ENCODE measurements at regions not wholly inside any gene's neighbourhood (a gene's known extent, or its start where the extent isn't known, plus 50 kb on each side); places are given as distances from the start of the nearest gene placed in this dataset.

DNA sequence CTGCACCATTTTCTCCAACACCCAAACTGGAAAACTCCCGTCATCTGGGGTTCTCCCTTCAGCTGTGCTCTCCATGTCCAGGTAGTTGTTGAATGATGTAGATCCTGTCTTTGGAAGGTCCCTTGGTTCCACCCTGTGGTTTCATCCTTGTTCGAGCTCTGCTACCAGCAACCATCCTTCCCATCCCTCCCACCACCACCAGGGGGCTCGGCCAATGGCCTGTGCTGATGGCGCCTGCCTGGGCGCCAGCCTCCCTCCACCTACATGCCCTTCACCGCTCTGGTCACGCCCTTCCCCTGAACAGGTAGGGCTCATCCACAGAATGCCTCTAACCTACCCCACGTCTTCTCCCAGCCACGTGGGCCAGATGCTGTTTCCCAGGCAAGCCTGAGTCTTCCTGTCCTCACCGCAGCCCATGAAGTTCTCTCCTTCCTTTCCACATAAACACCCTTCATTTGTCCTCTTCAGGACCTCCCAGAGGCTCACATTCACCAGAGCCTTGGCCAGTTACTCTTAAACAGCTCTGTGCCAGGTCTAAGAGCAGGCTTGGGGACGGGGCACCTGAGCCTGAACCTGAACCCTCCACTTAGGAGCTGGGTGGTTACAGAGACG is 75.1 kb upstream of the DUSP22 start:
- Histone ChIP-seq H3K9ac (ENCODE audit: low read length) (no peak overlapping the region), H3F3A (ENCODE audit: low read length, unreplicated experiment) (no peaks in the 10 kb centered on the region), H3K9me3 (ENCODE audit: low read length) (no peaks in the 10 kb centered on the region), H3K4me2 (ENCODE audit: low read length) (no peak overlapping the region), H3K9me2 (replicated peaks; ENCODE audit: low read length) (no peaks in the 10 kb centered on the region), H3K36me3 (ENCODE audit: low read depth, low read length) (no peaks in the 10 kb centered on the region), H3K79me2 (ENCODE audit: low read length) (no peaks in the 10 kb centered on the region), H3K27ac (ENCODE audit: low read length) (no peak overlapping the region), H3K4me3 (ENCODE audit: low read length) (no peak overlapping the region), H2AFZ (ENCODE audit: low read length) (no peak overlapping the region), H4K20me1 (ENCODE audit: low read length) (no peaks in the 10 kb centered on the region), H3K4me1 (ENCODE audit: insufficient read depth, low read length) (peaks cover 41% of the 10 kb centered on the region), H3K27me3 (ENCODE audit: low read length) (peaks cover 4% of the 10 kb centered on the region; the same call in 1 of the 2 replicates)
- no peak for ATAC-seq
- TF ChIP-seq EZH2 (IDR thresholded peaks at IDR 0.05; ENCODE audit: low read length, unreplicated experiment): no peak
- TF ChIP-seq, protein P1, sequence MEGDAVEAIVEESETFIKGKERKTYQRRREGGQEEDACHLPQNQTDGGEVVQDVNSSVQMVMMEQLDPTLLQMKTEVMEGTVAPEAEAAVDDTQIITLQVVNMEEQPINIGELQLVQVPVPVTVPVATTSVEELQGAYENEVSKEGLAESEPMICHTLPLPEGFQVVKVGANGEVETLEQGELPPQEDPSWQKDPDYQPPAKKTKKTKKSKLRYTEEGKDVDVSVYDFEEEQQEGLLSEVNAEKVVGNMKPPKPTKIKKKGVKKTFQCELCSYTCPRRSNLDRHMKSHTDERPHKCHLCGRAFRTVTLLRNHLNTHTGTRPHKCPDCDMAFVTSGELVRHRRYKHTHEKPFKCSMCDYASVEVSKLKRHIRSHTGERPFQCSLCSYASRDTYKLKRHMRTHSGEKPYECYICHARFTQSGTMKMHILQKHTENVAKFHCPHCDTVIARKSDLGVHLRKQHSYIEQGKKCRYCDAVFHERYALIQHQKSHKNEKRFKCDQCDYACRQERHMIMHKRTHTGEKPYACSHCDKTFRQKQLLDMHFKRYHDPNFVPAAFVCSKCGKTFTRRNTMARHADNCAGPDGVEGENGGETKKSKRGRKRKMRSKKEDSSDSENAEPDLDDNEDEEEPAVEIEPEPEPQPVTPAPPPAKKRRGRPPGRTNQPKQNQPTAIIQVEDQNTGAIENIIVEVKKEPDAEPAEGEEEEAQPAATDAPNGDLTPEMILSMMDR (conservative IDR thresholded peaks at IDR 0.05; ENCODE audit: low read depth, low read length): peak; percentile 61
- ChIA-PET POLR2A (ENCODE audit: unreplicated experiment) (no interaction called here), CTCF (no interaction called here)
- BruUV-seq (replicated peaks): no TSS peak
- no peak for DNase-seq
- intact Hi-C loops (cut with micrococcal nuclease): no loop called here

DNA sequence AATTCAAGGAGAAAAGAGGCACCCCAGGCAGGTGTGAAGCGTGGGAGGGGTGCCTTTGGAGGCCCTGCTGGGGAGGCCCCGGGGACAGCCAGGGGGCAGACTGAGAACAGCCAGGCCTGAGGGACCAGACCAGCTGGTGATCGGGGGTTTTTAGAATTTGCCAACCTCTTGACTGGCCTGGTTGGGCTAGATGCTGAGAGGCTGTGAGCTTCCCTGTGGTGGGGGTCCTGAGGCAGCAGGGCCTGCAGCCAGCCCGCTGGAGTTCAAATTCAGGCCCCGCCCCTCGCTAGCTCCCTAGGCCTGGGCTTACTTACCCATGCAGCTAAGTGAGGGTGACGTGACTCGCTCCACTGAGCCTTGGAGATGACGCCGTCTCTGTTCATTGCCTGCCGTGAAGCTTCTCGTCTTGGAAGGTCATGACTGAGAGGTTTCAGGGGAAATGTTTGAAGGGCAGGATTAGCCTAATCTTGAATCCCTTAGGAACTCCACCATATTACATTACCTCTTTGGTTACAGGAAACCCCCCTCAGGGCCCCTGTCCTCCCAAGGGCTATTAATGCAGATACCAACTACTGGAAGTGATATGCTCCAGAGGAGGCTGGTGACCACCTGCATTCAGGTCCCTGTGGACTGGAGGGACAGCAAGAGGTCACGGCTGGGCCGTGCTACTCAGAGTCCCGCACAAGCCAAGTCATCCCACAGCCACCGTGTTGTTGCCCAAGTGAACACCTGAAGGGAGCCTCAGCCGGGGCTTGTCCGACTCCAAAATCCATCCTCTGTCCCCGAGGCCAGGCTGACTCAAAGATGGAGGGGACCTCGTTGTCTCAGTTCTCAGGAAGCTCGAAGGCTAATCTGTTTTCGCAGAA is 73.9 kb upstream of the DUSP22 start:
- no TSS peak for BruUV-seq (replicated peaks)
- POLR2A ChIA-PET (ENCODE audit: unreplicated experiment): interaction anchor here (0.7 kb wide), 1 partner anchor 1515 kb away, joined by 4 read pairs; no protein-coding TSS in a partner anchor

More for the DNA sequence above, 73.9 kb upstream of the DUSP22 start:
- intact Hi-C loops (cut with micrococcal nuclease): no loop called here
- H3K4me1 ChIP-seq (ENCODE audit: insufficient read depth, low read length): peaks cover 51% of the 10 kb centered on the region
- H3K4me3 ChIP-seq (ENCODE audit: low read length): no peak overlapping the region
- H3F3A ChIP-seq (ENCODE audit: low read length, unreplicated experiment): no peaks in the 10 kb centered on the region
- no peaks in the 10 kb centered on the region for H3K9me3 ChIP-seq (ENCODE audit: low read length)
- no peak overlapping the region for H3K9ac ChIP-seq (ENCODE audit: low read length)
- TF ChIP-seq EZH2 (IDR thresholded peaks at IDR 0.05; ENCODE audit: low read length, unreplicated experiment) (no peak), EZH2phosphoT487 (IDR thresholded peaks at IDR 0.05; ENCODE audit: borderline replicate concordance, low read length) (no peak)
- TF ChIP-seq, protein P1 (conservative IDR thresholded peaks at IDR 0.05; ENCODE audit: low read depth, low read length): no peak
- no peak overlapping the region for H3K27ac ChIP-seq (ENCODE audit: low read length)
- no peaks in the 10 kb centered on the region for H3K27me3 ChIP-seq (ENCODE audit: low read length)
- no peak for ATAC-seq
- H3K9me2 ChIP-seq (replicated peaks; ENCODE audit: low read length): no peaks in the 10 kb centered on the region
- no peaks in the 10 kb centered on the region for H3K79me2 ChIP-seq (ENCODE audit: low read length)
- no peak overlapping the region for H2AFZ ChIP-seq (ENCODE audit: low read length)
- H3K36me3 ChIP-seq (ENCODE audit: low read depth, low read length): no peaks in the 10 kb centered on the region
- DNase-seq: no peak
- no peaks in the 10 kb centered on the region for H4K20me1 ChIP-seq (ENCODE audit: low read length)
- H3K4me2 ChIP-seq (ENCODE audit: low read length): no peak overlapping the region
- CTCF ChIA-PET: no interaction called here
